Sigmoid colon (tissue), 4 donors: ENCODE measurements at regions not wholly inside any gene's neighbourhood (a gene's known extent, or its start where the extent isn't known, plus 50 kb on each side); places are given as distances from the start of the nearest gene placed in this dataset.

Source experiments
- POLR2A ChIP-seq, 2 donors: fragments of 450-650 bp; IDR thresholded peaks; one replicate each; pipeline ENCODE4 v1.6.1; 2016; ENCODE audit warnings: antibody characterized with exemption in 2 of 2, mild to moderate bottlenecking in 2 of 2, moderate library complexity in 2 of 2
- POLR2AphosphoS5 ChIP-seq, 4 donors: sonication (generic); formaldehyde crosslinking; IDR thresholded peaks; one replicate each; pipeline ENCODE4 v1.6.1; 2017; ENCODE audit warnings: antibody characterized with exemption in 4 of 4
- TF ChIP-seq, protein P1 (sequence below), 4 experiments: fragments of 450-650 bp in 3 of 4; fragments of 200-600 bp in 1 of 4; IDR thresholded peaks; one replicate each; pipeline ENCODE4 v1.5.1; 2016 to 2019; ENCODE audit warnings: antibody characterized with exemption in 4 of 4, mild to moderate bottlenecking in 3 of 4, moderate library complexity in 2 of 4

DNA sequence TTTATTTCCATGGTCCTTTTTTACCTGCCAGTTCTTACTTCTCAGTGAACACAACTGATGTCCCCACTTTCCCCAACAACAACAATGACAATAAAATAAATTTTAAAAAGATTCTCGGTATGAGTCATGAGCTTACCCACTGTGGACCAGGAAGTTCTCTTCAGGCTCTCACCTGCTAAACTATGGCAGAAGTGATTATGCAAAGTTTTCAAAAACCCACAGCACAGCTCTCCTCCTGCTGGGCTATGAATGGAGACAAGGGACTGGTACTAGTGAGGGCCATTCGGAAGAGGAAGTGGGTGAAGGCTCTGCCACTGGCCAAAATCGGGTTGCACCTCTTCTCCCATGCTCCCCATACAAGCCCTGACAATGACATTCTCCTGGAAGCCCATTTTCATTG lies 429.4 kb downstream of the PIK3R1 start:
- TF ChIP-seq, protein P1, sequence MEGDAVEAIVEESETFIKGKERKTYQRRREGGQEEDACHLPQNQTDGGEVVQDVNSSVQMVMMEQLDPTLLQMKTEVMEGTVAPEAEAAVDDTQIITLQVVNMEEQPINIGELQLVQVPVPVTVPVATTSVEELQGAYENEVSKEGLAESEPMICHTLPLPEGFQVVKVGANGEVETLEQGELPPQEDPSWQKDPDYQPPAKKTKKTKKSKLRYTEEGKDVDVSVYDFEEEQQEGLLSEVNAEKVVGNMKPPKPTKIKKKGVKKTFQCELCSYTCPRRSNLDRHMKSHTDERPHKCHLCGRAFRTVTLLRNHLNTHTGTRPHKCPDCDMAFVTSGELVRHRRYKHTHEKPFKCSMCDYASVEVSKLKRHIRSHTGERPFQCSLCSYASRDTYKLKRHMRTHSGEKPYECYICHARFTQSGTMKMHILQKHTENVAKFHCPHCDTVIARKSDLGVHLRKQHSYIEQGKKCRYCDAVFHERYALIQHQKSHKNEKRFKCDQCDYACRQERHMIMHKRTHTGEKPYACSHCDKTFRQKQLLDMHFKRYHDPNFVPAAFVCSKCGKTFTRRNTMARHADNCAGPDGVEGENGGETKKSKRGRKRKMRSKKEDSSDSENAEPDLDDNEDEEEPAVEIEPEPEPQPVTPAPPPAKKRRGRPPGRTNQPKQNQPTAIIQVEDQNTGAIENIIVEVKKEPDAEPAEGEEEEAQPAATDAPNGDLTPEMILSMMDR (IDR thresholded peaks at IDR 0.05): no peak
- TF ChIP-seq POLR2A (IDR thresholded peaks at IDR 0.05): no peak
- TF ChIP-seq POLR2AphosphoS5 (IDR thresholded peaks at IDR 0.05): no peak
